GM19238 (cell line): ENCODE measurements at regions not wholly inside any gene's neighbourhood (a gene's known extent, or its start where the extent isn't known, plus 50 kb on each side); places are given as distances from the start of the nearest gene placed in this dataset.
"Not testable (repeated sequence)": the region's sequence is repeated elsewhere in the genome, so short reads cannot be mapped to it uniquely, and the experiment has no call there.

Experiments
- DNase-seq: peaks from one replicate; pipeline ENCODE4 v3.0.0; 2011; ENCODE audit warnings: low spot score; ENCODE audit not compliant: insufficient read length

DNA sequence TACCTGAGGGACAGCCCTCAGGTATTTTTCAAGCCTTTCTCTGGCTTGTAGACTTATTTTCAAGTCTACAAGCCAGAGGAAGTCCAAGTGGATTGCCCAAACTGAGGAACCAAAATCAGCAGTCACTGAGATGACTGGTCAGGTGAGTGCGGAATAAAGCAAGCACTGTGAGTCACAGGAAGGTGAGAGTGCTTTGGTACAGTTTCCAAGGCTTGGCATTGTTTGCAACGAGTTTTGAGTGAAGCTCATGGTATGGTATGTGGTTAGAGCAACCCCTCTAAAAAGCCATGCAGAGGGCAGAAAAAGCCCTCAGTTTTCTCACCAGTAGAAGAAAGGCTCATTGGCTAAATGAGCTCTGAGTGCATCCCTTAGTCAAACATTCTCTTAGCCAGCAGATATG, 112.8 kb upstream of the EOLA2 start:
- no peak for DNase-seq

DNA sequence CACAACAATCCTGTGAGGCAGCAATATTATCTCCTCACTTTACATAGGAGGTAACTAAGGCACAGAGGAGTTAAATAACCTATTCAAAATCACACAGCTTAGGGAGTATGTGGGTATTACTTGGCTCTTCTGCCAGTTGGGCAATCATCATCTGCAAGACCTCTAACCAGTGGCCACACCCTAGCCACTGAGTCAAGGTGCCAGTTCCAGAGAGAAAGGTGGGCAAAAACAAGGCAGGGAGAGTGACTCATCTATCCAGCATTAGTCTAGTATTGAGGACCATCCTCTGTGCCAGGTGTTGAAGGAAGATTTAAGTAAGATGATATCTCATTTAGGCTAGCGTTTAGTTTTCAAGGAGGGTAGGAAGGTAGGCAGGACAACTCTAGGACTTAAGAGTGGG, 113.9 kb upstream of the EOLA2 start:
- DNase-seq: no peak

DNA sequence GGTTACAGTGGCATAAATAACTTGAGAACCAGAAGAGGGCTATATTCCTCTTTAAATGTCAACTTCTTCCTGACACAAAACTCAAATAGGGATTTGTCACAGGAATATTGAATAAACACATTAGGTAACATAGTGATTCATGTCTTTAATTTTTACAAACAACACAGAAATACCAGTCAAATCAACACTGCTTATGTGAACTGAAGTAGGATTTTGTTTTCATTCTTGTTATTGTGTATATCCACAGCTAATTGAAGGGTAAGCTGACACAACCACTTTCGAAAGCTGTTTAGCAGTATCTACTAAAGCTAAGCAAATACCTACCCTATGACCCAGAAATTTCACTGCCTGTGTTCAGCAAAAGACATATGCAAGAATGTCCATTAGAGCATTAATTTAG, 120.4 kb upstream of the EOLA2 start:
- no peak for DNase-seq

DNA sequence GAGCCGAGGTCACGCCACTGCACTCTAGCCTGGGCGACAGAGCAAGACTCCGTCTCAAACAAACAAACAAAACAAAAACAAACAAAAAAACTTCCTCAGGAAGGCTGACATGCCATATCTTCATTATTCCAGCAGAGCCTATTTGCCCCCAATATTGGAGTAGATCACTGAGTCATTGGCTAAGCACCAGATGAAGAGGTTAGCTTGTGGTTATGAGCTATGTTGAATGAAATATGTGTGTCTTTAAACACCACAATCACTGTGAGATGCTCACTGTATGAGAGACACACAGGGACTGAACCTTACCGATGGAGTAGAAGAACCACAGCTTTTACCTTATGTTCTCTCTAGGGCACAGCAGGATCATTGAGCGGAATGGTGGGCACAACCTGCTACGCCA, 122.1 kb upstream of the EOLA2 start:
- DNase-seq: no peak

DNA sequence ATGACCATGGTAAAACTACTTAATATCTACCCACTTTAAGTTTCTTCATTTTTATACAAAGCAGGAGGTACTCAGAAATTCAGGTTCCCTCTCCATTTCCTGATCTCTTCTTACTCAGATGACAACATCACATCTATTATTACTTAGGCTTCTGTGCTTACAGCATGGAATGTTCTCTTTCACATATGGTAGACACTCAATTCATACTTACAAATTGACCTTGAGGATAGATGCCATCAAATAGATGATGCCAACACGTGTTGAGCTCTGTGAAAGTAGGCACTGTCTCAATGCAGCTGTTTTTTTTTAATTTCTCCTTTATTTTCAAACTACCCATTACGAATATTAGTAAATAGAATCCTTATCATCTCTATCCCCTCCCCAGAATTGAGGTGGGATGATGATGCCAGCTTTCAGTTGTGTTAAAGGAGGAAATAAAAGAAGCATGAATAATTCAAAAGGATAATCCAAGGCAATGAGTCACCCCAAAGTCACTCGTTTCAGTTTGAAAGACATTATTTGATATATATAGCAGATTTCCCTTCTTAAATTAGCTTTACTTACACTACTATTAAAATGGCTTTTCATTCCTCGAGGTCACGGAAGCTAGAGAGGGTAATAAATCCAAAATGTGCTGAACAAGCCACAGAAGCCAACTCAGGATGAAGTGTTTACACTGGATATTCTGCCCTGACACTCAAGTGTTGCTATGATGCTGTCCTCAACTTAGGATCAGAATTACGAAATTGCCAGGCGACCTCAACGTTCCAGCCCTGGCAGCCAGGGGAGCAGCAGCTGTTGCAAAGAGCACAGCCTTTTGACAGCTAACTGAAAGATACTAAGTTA, 124.2 kb upstream of the EOLA2 start:
- DNase-seq: no peak

DNA sequence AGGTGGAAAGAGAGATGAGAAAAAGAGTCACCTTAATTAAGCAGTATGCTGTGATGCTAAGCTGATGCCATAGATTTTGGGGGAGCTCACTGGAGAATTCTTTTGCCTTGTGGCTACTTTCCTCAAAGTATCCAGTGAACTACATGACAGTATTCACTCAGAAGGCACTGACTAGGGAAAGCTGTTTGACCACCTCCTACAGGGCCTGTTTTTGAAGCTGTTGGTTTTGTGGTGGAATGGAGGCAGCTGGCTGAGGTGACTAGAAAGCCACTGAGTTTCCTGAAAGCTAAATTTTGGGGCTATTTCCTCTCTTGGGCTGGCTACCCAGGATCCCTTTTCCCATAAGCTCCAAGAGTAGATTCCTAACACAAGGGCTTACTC, 124.8 kb upstream of the EOLA2 start:
- no peak for DNase-seq

DNA sequence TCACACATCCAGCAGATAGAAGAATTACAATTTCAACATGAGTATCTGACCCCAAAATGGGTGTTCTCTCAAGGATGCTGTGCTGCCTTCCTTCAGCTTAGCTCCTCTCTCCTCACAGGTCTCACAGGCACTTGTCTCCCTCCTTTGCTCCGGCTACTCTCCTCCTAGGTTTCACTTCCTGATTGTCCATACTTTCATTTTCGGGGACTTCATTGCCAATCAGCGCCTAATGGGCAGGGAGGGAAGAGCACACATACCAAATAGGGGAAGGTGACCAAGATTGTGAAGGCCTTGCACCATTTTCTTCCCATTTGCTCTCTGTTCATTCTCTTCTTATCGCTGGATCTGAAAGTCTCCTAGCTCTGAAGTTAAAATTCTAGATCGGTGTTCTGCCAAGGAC, 125.4 kb upstream of the EOLA2 start:
- DNase-seq: no peak

DNA sequence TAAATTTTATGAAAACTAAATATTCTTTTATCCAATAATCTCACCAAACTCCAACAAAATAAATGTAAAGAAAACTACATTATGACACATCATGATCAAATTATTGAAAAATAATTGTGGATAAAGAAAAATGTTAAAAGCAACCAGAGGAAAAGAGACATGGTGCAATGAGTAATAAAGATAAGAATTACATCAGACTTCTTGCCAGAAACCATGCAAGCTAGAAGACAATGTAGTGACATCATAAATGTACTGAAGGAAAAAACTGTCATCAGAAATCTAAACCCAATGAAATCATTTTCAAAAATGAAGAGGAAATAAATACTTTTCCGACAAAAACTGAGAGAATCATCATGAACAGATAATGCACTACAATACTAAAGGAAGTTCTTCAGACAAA, 135.9 kb upstream of the EOLA2 start:
- DNase-seq: no peak

DNA sequence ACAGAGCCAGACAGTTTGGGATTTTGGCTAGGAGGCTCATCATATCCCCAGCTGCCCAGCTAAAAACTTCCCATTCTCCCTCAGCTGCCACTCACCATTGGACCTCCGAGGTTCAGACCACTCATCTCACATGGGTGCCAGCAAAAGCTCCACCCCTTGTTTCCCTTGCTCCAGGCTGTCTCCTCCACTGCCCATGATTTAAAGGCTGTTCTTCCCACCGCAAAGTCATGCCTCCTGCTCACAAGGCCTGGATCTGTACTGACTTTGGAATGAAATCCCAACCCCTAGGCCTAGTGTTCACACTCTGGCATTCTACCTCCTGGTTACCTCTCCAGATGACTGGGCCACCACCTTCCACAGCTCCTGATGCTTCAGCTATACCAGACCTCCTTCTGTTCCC, 142.2 kb upstream of the EOLA2 start:
- no peak for DNase-seq

DNA sequence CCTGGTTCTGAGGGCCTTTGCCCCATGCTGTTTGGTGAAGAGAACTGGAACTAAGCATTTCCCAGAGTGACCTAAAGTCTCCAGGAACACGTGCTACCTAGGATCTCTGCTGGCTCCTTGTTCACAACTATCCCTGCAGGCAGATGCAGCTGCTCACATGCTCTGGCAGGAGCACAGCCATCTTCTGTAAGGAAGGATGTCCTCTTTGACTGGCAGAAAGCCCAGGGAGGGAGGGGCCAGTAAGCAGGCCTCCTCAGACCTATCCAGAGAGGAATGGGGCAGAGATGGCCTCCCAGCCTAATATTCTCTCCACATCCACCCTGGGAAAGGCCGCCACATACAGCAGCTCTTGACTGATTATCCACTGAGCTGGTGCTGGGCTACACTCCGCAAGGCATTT, 142.8 kb upstream of the EOLA2 start:
- no peak for DNase-seq

DNA sequence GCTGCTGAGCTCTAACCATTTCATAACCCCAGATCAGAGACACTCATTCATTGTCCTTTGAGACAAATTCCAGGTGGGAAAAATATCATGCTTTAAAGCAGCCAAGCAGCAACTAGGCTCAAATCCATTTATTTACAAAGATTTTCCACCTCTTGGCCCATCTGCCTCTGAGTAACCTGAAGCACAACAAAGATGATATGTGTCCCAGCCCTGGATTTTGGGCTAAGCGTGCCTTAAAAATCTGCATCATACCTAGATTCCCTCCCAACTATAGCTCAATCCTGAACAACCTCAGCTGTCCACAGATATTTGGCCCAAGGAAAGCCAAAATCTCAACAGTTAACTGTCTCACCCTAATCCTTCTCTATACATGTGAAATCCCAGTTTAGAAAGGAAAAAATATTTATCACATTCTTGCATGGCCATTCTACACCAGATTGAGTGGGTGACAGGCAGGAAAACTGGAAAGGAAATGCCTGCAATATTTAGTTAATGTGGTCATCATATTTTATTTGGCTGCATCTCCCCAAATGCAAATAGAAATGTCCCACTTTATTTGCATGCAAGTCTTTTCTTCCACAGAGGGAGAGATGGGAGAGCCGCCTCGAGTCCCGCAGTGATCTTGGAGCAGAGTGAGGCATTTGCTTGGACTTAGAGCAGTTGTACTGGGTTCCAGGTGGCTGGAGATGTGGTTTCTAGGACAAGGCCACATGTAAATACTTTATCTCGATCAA, 146.4 kb upstream of the EOLA2 start:
- no peak for DNase-seq

DNA sequence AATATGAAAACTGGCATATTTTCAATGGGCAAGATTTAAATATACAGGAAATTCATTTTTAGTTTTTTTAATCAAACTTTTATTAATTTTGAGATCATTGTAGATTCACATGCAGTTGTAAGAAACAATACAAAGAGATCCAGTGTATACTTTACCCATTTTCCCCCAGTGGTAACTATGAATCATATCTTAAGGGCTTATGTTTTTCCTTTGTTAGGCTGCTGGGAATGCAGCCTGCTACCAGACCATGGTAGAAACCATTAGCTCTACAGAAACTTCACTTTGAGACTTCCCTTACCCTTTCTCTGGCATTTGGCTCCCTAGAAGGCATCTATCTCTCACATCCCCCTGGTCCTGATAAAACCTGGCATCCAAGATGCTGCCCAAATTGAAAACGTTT, 147.6 kb upstream of the EOLA2 start:
- no peak for DNase-seq

DNA sequence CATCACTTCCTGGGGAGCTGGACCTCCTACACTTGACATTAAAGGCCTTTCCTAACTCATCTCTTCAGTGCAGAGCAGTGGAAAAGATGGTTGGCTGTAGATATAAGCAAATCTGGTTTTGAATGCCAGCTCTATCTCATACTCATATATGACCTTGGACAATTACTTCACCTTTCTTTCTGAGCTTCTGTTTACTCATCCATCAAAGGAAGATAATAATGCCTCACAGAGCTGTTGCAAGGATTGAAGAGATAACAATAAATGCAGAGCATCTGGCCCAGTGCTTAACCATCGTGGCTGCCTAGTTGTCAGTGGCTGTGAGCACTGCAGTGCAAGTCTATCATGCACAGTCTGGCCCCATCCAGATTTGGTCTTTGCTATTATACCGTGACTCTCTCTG, 148.1 kb upstream of the EOLA2 start:
- DNase-seq: no peak

DNA sequence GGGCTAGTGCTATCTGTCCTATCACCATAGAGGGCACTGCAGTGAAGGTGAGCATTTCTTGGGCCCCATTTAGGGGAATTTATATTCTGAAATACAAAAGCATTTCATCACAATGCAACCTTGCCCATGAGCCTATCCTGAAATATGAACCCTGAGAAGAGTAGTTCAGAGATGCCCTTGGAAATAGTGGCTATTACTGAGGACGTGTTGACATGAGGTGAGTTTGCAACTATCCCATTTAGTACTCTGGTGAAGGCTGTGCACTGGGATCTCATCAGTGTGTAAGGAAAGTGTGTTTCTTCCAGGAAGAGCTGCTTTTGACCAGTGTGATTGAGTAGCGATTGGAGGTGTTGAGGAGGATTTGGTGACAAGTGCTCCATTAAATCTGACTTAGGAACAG, 149.3 kb upstream of the EOLA2 start:
- no peak for DNase-seq

DNA sequence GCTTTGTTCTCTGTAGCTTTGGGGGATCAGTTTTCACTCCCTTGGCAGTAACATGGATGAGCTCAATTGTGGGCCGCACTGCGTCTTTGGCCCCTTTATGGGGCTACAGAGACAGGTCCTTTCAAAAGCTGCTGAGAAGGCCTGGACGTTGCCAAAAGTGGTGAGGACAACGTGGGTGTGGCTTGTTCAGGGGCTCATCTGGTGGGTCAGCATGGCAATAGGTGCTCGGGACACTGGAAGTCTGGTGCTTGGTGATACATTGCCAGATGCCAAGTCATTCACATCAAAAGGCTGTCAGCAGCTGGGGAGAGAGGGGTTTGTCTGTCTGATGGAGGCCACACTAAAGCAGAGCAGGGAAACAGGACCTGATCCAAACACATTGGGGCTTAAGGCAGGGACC, 149.8 kb upstream of the EOLA2 start:
- DNase-seq: no peak

DNA sequence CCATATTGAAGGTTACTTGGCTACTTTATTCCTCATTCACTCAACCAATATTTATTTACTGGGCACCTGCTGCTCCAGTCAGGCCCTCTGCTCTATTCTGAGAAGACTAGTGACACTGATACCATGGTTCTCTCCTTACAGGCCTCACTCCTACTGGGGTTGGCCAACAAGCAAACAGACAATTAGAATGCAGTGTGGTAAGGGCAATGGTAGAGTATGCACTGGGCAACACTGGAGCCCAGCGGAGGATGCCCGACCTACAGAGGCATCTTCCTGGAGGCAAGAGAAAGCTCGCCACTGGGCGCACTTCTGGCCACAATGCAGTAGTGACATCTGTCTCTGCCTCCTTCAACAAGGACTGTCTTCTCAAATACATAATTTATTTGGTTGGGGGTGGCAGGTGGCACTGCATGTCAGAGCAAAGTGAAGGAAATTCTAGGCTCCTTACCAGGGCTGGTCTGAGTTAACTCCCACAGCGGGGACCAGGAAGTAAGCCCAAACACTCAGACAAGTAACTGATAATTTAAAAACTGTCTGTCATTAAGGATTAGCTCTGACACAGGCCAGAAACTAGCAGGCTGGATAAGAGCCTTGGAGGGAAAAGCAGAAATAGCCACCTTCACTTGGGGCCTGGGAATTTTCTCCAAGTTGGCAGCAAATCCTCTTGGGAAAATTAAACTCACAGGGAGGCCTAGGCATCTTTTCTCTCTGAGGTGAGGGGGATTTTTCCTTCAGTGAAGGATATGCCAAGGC, 150.7 kb upstream of the EOLA2 start:
- no peak for DNase-seq

DNA sequence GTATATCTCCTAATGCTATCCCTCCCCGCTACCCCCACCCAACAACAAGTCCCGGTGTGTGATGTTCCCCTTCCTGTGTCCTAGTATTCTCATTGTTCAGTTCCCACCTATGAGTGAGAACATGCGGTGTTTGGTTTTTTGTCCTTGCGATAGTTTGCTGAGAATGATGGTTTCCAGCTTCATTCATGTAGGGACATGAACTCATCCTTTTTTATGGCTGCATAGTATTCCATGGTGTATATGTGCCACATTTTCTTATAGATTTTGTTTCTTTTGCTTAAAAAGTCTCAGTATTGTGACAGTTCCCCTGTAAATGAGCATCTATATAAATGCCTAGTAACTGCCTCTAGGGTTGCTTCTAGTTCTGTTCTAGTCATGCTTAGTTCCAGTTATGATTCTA, 153.0 kb upstream of the EOLA2 start:
- DNase-seq: not testable (repeated sequence)

DNA sequence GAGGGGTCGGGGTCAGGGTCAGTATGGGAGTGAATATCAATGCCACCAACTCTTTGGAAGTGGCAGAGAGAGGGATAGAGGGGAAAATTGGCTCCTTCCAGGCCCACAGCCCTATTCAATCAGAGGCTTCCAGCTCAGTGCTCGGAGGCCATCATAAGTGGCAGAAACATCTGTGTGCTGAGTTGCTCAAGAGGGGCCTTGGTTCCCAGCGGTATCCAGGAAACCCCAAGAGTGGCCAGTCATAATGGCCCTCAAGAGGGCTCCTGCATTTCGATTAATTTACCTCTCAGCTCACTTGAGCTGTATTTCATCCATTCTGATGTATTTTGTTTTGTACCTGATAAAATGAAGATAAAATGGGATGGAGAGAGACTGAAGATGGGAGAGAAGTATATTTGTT, 154.3 kb upstream of the EOLA2 start:
- DNase-seq: no peak

DNA sequence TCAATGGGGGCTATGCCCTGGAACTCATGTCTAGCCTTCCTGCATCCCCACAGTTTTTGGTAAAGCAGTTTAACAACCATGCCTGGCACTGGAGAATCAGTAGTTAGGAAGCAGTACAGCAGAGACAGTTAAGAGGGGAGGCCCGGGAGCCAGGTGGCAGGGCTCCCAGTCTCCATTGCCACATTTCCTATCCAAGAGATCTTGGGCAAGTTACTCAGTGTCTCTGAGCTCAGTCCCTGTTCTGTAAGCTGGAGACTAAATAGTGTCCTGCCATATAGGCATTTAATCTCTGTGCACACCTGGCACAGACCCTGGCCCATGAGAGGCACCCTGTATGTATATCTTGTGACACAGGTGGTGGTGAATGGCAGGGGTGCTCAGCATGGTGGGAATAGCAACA, 156.1 kb upstream of the EOLA2 start:
- no peak for DNase-seq

DNA sequence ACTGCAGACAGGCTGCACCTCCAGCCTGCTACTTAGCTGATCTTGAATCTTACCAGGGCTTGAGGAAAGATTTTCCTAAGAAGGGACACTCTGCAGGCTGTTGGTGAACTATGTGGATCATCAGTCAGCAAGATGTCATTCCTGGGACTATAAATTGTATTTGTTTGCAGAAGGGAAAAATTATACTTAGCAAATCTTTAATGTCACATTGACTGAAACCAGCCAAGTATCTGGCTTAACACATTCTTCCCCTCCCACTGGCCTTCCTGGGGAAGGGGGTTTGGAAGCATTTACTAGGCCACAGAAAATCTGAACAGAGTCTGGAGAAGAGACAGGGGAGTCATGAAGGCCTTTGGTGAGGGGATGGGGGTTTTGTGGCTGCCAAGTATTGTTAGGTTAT, 156.7 kb upstream of the EOLA2 start:
- DNase-seq: no peak

DNA sequence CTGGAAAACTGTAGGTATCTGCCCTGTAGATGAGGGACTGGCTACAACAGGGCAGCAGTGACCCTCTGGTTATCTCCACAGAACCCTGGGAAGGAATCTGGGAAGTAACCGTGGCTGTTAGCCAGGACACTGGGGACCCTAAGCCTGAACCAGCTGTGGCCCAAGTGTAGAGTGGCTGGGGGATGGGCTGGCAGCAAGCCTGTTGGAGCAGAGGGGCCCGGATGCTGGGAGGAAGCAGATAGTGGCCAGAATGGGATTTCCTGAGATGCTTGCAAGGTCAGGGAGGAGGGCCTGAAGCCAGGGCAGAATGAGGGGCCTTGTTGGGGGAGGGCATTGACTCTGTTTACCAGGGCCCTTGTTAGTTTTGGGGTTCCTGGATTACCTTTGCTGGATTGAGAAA, 161.0 kb upstream of the EOLA2 start:
- DNase-seq: no peak

DNA sequence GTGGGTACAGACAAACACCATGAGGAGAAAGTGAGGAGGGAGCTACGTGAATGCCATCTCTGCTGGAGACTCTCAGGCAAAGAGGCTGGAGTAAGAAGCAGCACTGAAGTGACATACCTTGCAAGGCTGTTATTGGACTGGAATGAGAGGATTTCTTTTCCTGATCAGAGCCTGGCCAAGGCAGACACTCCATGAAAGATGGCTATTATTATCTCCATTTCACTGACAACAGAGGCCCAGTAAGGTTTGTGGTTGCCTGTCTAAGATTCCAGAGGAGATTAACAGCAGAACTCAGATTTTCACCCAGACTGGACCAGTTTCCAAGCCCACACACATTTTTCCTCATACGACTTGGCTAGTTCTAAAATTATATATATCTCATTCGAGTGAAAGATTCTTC, 162.0 kb upstream of the EOLA2 start:
- DNase-seq: no peak
